ENCODE measurements at regions not wholly inside any gene's neighbourhood (a gene's known extent, or its start where the extent isn't known, plus 50 kb on each side); places are given as distances from the start of the nearest gene placed in this dataset.

GRCh38 chr4:77220828-77221613, 64.0 kb downstream of the CCNG2 start:
- H3K27ac ChIP-seq (replicated peaks) = no peak overlapping the region
- DNase-seq (ENCODE audit: low read depth in 1 of 2, low spot score in 1 of 2) = no peak

GRCh38 chr4:77225022-77225421, 68.0 kb downstream of the CCNG2 start:
- TF ChIP-seq REST (IDR thresholded peaks at IDR 0.05; ENCODE audit: insufficient replicate concordance, low read depth) (no peak), GABPA (IDR thresholded peaks at IDR 0.05; ENCODE audit: low read depth) (no peak), POLR2AphosphoS5 (IDR thresholded peaks at IDR 0.05; ENCODE audit: low read depth) (no peak), SPI1 (IDR thresholded peaks at IDR 0.05; ENCODE audit: borderline replicate concordance, low read depth) (no peak), CTCF (IDR thresholded peaks at IDR 0.05; ENCODE audit: insufficient read depth, low read length) (no peak)
- no peak for DNase-seq (ENCODE audit: low read depth in 1 of 2, low spot score in 1 of 2)
- Histone ChIP-seq H3K4me3 (replicated peaks; ENCODE audit: insufficient read depth, low read length) (no peak overlapping the region), H3K27ac (replicated peaks) (no peak overlapping the region), H3K27me3 (ENCODE audit: insufficient read depth, poor library complexity, severe bottlenecking) (no peaks in the 10 kb centered on the region)

More at GRCh38 chr4:77220828-77221613, 64.0 kb downstream of the CCNG2 start:
- Histone ChIP-seq H3K27me3 (ENCODE audit: insufficient read depth, poor library complexity, severe bottlenecking) (no peaks in the 10 kb centered on the region), H3K4me3 (replicated peaks; ENCODE audit: insufficient read depth, low read length) (no peak overlapping the region)
- no peak for TF ChIP-seq POLR2AphosphoS5 (IDR thresholded peaks at IDR 0.05; ENCODE audit: low read depth)
- no peak for TF ChIP-seq GABPA (IDR thresholded peaks at IDR 0.05; ENCODE audit: low read depth)
- no peak for TF ChIP-seq REST (IDR thresholded peaks at IDR 0.05; ENCODE audit: insufficient replicate concordance, low read depth)
- TF ChIP-seq CTCF (IDR thresholded peaks at IDR 0.05; ENCODE audit: insufficient read depth, low read length) = no peak
- no peak for TF ChIP-seq SPI1 (IDR thresholded peaks at IDR 0.05; ENCODE audit: borderline replicate concordance, low read depth)

GRCh38 chr4:77226939-77227705, 70.1 kb downstream of the CCNG2 start:
- no peak overlapping the region for H3K27ac ChIP-seq (replicated peaks)
- TF ChIP-seq CTCF (IDR thresholded peaks at IDR 0.05; ENCODE audit: insufficient read depth, low read length) (no peak), SPI1 (IDR thresholded peaks at IDR 0.05; ENCODE audit: borderline replicate concordance, low read depth) (no peak), POLR2AphosphoS5 (IDR thresholded peaks at IDR 0.05; ENCODE audit: low read depth) (no peak), REST (IDR thresholded peaks at IDR 0.05; ENCODE audit: insufficient replicate concordance, low read depth) (no peak), GABPA (IDR thresholded peaks at IDR 0.05; ENCODE audit: low read depth) (no peak)
- H3K27me3 ChIP-seq (ENCODE audit: insufficient read depth, poor library complexity, severe bottlenecking) = no peaks in the 10 kb centered on the region
- DNase-seq (ENCODE audit: low read depth in 1 of 2, low spot score in 1 of 2) = no peak
- H3K4me3 ChIP-seq (replicated peaks; ENCODE audit: insufficient read depth, low read length) = no peak overlapping the region
